Sigmoid colon (tissue), 3 donors: ENCODE measurements at regions not wholly inside any gene's neighbourhood (a gene's known extent, or its start where the extent isn't known, plus 50 kb on each side); places are given as distances from the start of the nearest gene placed in this dataset.

ENCODE experiments used
- CTCF ChIP-seq, 4 experiments: fragments of 450-650 bp in 3 of 4; fragments of 200-600 bp in 1 of 4; IDR thresholded peaks; one replicate each; pipeline ENCODE4 v1.5.1; 2016 to 2019; ENCODE audit warnings: antibody characterized with exemption in 4 of 4, mild to moderate bottlenecking in 3 of 4, moderate library complexity in 2 of 4
- POLR2A ChIP-seq, 2 donors: fragments of 450-650 bp; IDR thresholded peaks; one replicate each; pipeline ENCODE4 v1.6.1; 2016; ENCODE audit warnings: antibody characterized with exemption in 2 of 2, mild to moderate bottlenecking in 2 of 2, moderate library complexity in 2 of 2

GRCh38 chr4:128527946-128528576, 240.4 kb upstream of the PGRMC2 start:
- TF ChIP-seq CTCF (IDR thresholded peaks at IDR 0.05) (no peak), POLR2A (IDR thresholded peaks at IDR 0.05) (no peak)
